Right atrium auricular region (tissue), 2 donors: ENCODE measurements at regions not wholly inside any gene's neighbourhood (a gene's known extent, or its start where the extent isn't known, plus 50 kb on each side); places are given as distances from the start of the nearest gene placed in this dataset.

ENCODE experiments used
- DNase-seq: peaks from one replicate; pipeline ENCODE4 v3.0.0-alpha.2; 2019; ENCODE audit warnings: low spot score
- H3K27ac ChIP-seq, 2 donors: fragments of 200-600 bp; sonication (generic); 1 replicate in 1 of 2; 2 replicates in 1 of 2; pipeline ENCODE4 v1.5.1; 2016 to 2019
- H3K27me3 ChIP-seq, 2 donors: fragments of 200-600 bp; sonication (generic); one replicate each; pipeline versions ENCODE4 v1.5.1 to v1.6.0; 2017 to 2019
- H3K36me3 ChIP-seq: fragments of 200-600 bp; sonication (generic); one replicate; pipeline ENCODE4 v1.5.1; 2016
- H3K4me1 ChIP-seq, 2 donors: fragments of 200-600 bp; sonication (generic); one replicate each; pipeline versions ENCODE4 v1.5.1 to v1.6.0; 2017 to 2019
- H3K4me3 ChIP-seq, 2 donors: fragments of 200-600 bp; sonication (generic); 1 replicate in 1 of 2; 2 replicates in 1 of 2; pipeline ENCODE4 v1.5.1; 2017 to 2019; ENCODE audit warnings: mild to moderate bottlenecking in 1 of 2, moderate library complexity in 1 of 2
- H3K9me3 ChIP-seq, 2 donors: fragments of 200-600 bp; sonication (generic); one replicate each; pipeline ENCODE4 v1.5.1; 2019
- CTCF ChIP-seq, 2 donors: fragments of 200-600 bp; sonication (generic); IDR thresholded peaks; one replicate each; pipeline ENCODE4 v1.5.1; 2019; ENCODE audit warnings: antibody characterized with exemption in 2 of 2

- DNase-seq = no peak
- Histone ChIP-seq H3K4me1 (no peaks in the 10 kb centered on the region), H3K9me3 (peaks cover 0 to 20% of the 10 kb centered on the region in 2 donors), H3K27ac (no peak overlapping the region), H3K36me3 (no peaks in the 10 kb centered on the region), H3K4me3 (no peak overlapping the region), H3K27me3 (no peaks in the 10 kb centered on the region)
- no peak for TF ChIP-seq CTCF (IDR thresholded peaks at IDR 0.05)
These were observed 180.8 kb upstream of the BCOR start for GRCh38 chrX:40278340-40279090.

DNA sequence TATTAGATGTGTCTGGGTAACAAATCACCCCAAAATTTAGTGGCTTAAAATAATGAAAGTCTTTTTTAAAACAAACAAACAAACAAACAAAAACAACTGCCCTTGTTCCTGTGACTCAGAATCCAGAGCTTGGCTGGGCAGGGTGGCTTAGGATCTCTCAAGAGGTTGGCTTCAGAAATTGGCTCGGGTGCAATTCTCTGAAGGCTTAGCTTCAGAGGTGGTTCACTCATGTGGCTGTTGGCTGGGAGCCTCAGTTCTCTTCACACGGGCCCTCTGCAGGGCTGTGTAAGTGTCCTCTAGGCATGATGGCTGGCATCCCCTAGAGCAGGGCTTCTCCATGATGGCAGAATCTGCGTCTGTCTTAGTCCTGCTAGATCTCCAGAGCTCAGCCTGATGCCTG is 179.9 kb upstream of the BCOR start:
- Histone ChIP-seq H3K27ac (no peak overlapping the region), H3K27me3 (no peaks in the 10 kb centered on the region), H3K9me3 (peaks cover 0 to 20% of the 10 kb centered on the region in 2 donors), H3K36me3 (no peaks in the 10 kb centered on the region), H3K4me1 (no peaks in the 10 kb centered on the region), H3K4me3 (no peak overlapping the region)
- no peak for DNase-seq
- TF ChIP-seq CTCF (IDR thresholded peaks at IDR 0.05) = no peak

GRCh38 chrX:40273356-40274050 is 175.7 kb upstream of the BCOR start:
- no peak for TF ChIP-seq CTCF (IDR thresholded peaks at IDR 0.05)
- H3K27me3 ChIP-seq = no peaks in the 10 kb centered on the region
- no peak for DNase-seq
- no peak overlapping the region for H3K27ac ChIP-seq
- no peaks in the 10 kb centered on the region for H3K36me3 ChIP-seq
- H3K4me3 ChIP-seq = no peak overlapping the region
- no peaks in the 10 kb centered on the region for H3K4me1 ChIP-seq
- H3K9me3 ChIP-seq = peaks cover 0 to 20% of the 10 kb centered on the region in 2 donors

DNA sequence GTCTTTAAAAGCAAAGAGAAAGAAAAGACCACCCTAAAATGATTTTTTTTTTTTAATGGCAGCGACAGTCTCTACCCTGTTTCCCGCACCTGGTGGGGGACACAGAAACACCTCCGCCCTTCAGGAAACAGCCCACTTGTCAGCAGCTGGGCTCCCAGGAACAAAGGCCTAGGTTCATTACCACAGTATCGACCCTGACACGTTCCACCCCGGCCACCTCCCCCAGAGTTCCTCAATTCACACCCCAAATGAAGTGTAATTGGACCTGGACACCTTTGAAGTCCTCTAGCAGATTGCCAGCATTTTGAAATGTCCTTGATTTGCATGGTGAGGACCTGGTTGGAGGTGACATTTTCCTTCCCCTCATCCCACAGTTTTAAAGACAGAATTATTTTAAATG is 175.0 kb upstream of the BCOR start:
- no peak overlapping the region for H3K4me3 ChIP-seq
- peaks cover 0 to 3% of the 10 kb centered on the region in 2 donors for H3K4me1 ChIP-seq
- H3K27me3 ChIP-seq = no peaks in the 10 kb centered on the region
- peaks cover 0 to 20% of the 10 kb centered on the region in 2 donors for H3K9me3 ChIP-seq
- no peak for TF ChIP-seq CTCF (IDR thresholded peaks at IDR 0.05)
- no peak for DNase-seq
- no peak overlapping the region for H3K27ac ChIP-seq
- H3K36me3 ChIP-seq = no peaks in the 10 kb centered on the region

- Histone ChIP-seq H3K4me3 (no peak overlapping the region), H3K27me3 (no peaks in the 10 kb centered on the region), H3K4me1 (peaks cover 0 to 9% of the 10 kb centered on the region in 2 donors), H3K9me3 (peaks cover 0 to 20% of the 10 kb centered on the region in 2 donors), H3K36me3 (no peaks in the 10 kb centered on the region), H3K27ac (no peak overlapping the region)
- DNase-seq = no peak
- no peak for TF ChIP-seq CTCF (IDR thresholded peaks at IDR 0.05)
These were observed 174.4 kb upstream of the BCOR start for GRCh38 chrX:40272141-40272540.
